Colonic mucosa (tissue), 4 donors: ENCODE measurements at regions not wholly inside any gene's neighbourhood (a gene's known extent, or its start where the extent isn't known, plus 50 kb on each side); places are given as distances from the start of the nearest gene placed in this dataset.

ENCODE experiments used
- DNase-seq: peaks from one replicate; pipeline ENCODE4 v3.0.0-alpha.2; 2020
- H3K27ac ChIP-seq: fragments of 200-600 bp; one replicate; pipeline ENCODE4 v1.8.0; 2021
- H3K27me3 ChIP-seq: fragments of 200-600 bp; one replicate; pipeline ENCODE4 v1.8.0; 2021
- H3K36me3 ChIP-seq: fragments of 200-600 bp; one replicate; pipeline ENCODE4 v1.8.0; 2021
- H3K4me1 ChIP-seq: fragments of 200-600 bp; one replicate; pipeline ENCODE4 v1.8.0; 2021; ENCODE audit warnings: mild to moderate bottlenecking
- H3K4me3 ChIP-seq: fragments of 200-600 bp; one replicate; pipeline ENCODE4 v1.8.0; 2021
- H3K9ac ChIP-seq, 2 donors: one replicate each; pipeline ENCODE4 v1.7.0; 2013; ENCODE audit warnings: control low read depth in 2 of 2, low read depth in 2 of 2, low read length in 2 of 2
- H3K9me3 ChIP-seq: fragments of 200-600 bp; one replicate; pipeline ENCODE4 v1.8.0; 2021
- intact Hi-C: fragments of 100-400 bp; cut with DNase I; formaldehyde crosslinking; loops from one replicate; pipeline ENCODE4 v1.14.1; 2022
- TF ChIP-seq, protein P1 (sequence below): fragments of 200-600 bp; IDR thresholded peaks from one replicate; pipeline ENCODE4 v1.8.0; 2022; ENCODE audit warnings: antibody characterized with exemption, mild to moderate bottlenecking
- donor health status: healthy.
- donor health status: DM: no; HTN: no; CAD: no.
- donor health status: DM: no; HTN: no; CAD: no.

DNA sequence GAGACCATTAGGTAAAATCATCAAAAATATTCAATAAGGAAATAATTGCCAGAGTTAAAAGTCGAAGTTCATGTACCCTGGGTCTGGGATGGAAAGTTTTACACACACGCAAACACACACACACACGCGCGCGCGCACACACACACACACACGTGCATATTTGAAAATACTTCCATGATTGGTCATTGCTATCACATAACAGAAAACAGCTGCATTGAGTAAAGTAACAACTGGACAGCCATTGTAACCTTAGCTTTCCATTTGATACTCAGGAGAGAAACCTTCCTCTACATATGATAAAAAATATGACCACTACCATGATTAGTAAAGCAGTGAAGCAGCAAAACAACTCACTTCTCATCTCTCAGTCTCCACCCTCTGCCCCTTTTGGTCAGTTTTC lies 490.0 kb upstream of the SGCG start:
- intact Hi-C loops: no loop called here

DNA sequence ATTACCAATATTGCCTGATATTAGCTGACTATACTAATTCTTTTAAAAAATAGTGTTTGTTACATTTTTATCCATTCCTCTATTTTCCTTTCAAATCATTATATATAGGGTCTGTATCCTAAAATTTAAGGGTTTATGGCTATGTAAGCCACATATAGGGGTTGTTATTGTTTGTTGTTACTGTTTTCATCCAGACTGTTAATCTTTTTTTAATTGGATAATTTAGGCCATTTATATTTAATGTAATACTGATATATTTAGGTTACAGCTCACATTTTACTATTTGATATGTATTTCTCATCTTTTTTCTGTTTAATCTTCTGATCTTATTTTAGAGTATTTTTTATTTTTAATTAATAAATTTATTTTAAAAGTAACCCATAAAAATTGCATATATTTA lies 487.1 kb upstream of the SGCG start:
- Histone ChIP-seq H3K9me3 (no peaks in the 10 kb centered on the region), H3K4me3 (no peak overlapping the region), H3K27me3 (no peaks in the 10 kb centered on the region), H3K36me3 (no peaks in the 10 kb centered on the region), H3K9ac (no peak overlapping the region), H3K27ac (no peak overlapping the region), H3K4me1 (no peaks in the 10 kb centered on the region)
- DNase-seq: no peak
- TF ChIP-seq, protein P1, sequence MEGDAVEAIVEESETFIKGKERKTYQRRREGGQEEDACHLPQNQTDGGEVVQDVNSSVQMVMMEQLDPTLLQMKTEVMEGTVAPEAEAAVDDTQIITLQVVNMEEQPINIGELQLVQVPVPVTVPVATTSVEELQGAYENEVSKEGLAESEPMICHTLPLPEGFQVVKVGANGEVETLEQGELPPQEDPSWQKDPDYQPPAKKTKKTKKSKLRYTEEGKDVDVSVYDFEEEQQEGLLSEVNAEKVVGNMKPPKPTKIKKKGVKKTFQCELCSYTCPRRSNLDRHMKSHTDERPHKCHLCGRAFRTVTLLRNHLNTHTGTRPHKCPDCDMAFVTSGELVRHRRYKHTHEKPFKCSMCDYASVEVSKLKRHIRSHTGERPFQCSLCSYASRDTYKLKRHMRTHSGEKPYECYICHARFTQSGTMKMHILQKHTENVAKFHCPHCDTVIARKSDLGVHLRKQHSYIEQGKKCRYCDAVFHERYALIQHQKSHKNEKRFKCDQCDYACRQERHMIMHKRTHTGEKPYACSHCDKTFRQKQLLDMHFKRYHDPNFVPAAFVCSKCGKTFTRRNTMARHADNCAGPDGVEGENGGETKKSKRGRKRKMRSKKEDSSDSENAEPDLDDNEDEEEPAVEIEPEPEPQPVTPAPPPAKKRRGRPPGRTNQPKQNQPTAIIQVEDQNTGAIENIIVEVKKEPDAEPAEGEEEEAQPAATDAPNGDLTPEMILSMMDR: no peak
- intact Hi-C loops: no loop called here

More for the DNA sequence above, 490.0 kb upstream of the SGCG start:
- no peaks in the 10 kb centered on the region for H3K36me3 ChIP-seq
- no peaks in the 10 kb centered on the region for H3K4me1 ChIP-seq
- H3K9ac ChIP-seq: no peak overlapping the region
- no peak overlapping the region for H3K27ac ChIP-seq
- no peak overlapping the region for H3K4me3 ChIP-seq
- no peak for DNase-seq
- no peaks in the 10 kb centered on the region for H3K27me3 ChIP-seq
- TF ChIP-seq, protein P1: no peak
- no peaks in the 10 kb centered on the region for H3K9me3 ChIP-seq

DNA sequence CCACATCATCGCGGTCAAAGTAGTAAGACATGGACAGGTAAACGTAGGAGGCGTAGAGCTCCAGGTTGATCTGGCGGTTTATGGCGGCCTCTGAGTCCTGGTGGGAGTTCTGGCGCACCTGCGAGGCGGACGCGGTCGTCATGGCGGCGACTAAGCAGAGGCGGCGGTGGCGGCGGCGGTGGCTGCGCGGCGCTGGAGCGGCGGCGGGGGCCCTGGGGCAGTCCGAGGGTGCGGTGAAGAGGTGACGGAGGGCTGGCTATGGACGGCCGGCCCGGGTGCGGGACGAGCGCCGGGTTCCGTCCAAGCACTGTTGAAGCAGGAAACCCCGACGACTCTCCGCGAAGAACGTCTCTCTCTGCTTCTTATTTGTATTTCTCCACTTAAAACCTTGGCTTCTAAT lies 484.3 kb upstream of the SGCG start:
- intact Hi-C loops: no loop called here
- TF ChIP-seq, protein P1: no peak

DNA sequence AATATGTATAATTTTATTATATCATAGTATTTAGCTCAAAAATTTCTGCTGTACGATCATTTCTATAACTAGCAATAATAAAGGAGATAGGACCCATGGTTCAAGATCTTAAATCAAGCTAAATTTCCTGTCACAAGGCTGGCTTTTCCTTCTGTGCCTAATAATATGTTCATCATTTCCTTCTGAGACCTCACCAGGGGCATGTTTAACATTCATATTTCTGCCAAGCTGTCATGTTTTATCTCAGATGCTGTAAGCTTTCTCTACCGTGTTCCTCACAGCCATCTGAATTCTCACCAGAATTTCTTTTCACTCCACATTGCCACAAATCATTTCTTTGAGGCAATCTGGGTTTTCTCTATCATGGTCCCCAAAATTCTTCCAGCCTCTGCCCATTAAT lies 482.3 kb upstream of the SGCG start:
- Histone ChIP-seq H3K27me3 (no peaks in the 10 kb centered on the region), H3K4me1 (no peaks in the 10 kb centered on the region), H3K36me3 (no peaks in the 10 kb centered on the region), H3K27ac (no peak overlapping the region), H3K9me3 (no peaks in the 10 kb centered on the region), H3K9ac (no peak overlapping the region), H3K4me3 (no peak overlapping the region)
- intact Hi-C loops: no loop called here
- TF ChIP-seq, protein P1: no peak
- DNase-seq: no peak

More for the DNA sequence above, 484.3 kb upstream of the SGCG start:
- H3K9ac ChIP-seq: no peak overlapping the region
- H3K4me3 ChIP-seq: no peak overlapping the region
- H3K4me1 ChIP-seq: no peaks in the 10 kb centered on the region
- H3K27me3 ChIP-seq: no peaks in the 10 kb centered on the region
- H3K9me3 ChIP-seq: no peaks in the 10 kb centered on the region
- H3K36me3 ChIP-seq: no peaks in the 10 kb centered on the region
- H3K27ac ChIP-seq: no peak overlapping the region
- DNase-seq: no peak

DNA sequence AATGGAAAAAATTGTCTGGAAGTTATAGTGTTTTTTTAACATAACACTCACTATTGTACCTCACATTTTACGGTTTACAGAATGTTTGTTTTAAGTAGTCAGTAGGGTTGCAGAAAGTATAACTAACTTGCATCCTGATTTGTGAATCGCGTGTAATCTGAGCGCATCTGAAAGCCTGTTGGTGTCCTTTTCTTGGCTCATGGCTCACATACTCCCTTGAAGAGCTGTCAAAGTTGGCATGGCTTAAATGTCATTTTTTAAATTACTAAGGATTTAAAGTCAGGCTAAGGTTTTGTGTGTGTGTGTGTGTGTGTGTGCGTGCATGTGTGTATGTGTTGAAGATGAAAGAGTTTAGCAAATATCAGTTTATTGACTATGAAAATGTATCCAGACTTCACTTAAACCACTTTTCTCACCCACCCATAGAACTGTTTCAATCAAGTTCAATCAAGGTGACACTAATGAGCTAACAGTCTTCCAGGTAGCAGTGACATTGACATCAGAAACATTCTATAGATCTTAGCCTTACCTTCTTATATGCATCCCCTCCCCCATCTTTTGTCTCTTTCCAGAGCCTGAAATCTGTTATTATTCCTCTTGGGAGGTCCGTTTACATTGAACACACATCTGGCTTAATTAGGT lies 480.4 kb upstream of the SGCG start:
- TF ChIP-seq, protein P1: no peak
- Histone ChIP-seq H3K4me3 (no peak overlapping the region), H3K9ac (no peak overlapping the region), H3K4me1 (no peaks in the 10 kb centered on the region), H3K9me3 (no peaks in the 10 kb centered on the region), H3K27ac (no peak overlapping the region), H3K36me3 (no peaks in the 10 kb centered on the region), H3K27me3 (no peaks in the 10 kb centered on the region)
- intact Hi-C loops: no loop called here
- no peak for DNase-seq
